HL-60 (cell line): ENCODE measurements at regions not wholly inside any gene's neighbourhood (a gene's known extent, or its start where the extent isn't known, plus 50 kb on each side); places are given as distances from the start of the nearest gene placed in this dataset.
"Not testable (repeated sequence)": the region's sequence is repeated elsewhere in the genome, so short reads cannot be mapped to it uniquely, and the experiment has no call there.

Source experiments
- DNase-seq, 2 experiments: peaks; one replicate each; pipeline ENCODE4 v3.0.0-alpha.2; 2010 to 2020; ENCODE audit warnings: low read depth in 1 of 2, low spot score in 1 of 2
- H3K27ac ChIP-seq: fragments of 250-450 bp; sonication (Bioruptor Pico); replicated peaks from 2 replicates; pipeline ENCODE4 v1.5.1; 2020; ENCODE audit warnings: mild to moderate bottlenecking, moderate library complexity
- H3K27me3 ChIP-seq: fragments of 250-450 bp; sonication (Bioruptor Pico); 2 replicates; pipeline ENCODE4 v1.5.1; 2021; ENCODE audit warnings: mild to moderate bottlenecking, moderate library complexity; ENCODE audit not compliant: insufficient read depth, poor library complexity, severe bottlenecking
- H3K4me3 ChIP-seq: replicated peaks from 2 replicates; pipeline ENCODE4 v1.5.1; 2011; ENCODE audit warnings: mild to moderate bottlenecking, control low read depth, low read length; ENCODE audit not compliant: insufficient read depth
- GABPA ChIP-seq: IDR thresholded peaks from 2 replicates; pipeline ENCODE4 v1.6.1; 2012; ENCODE audit warnings: low read depth
- POLR2AphosphoS5 ChIP-seq: IDR thresholded peaks from 2 replicates; pipeline ENCODE4 v1.6.1; 2012; ENCODE audit warnings: low read depth
- SPI1 ChIP-seq: IDR thresholded peaks from 2 replicates; pipeline ENCODE4 v1.6.1; 2012; ENCODE audit warnings: low read depth, mild to moderate bottlenecking, borderline replicate concordance
- TF ChIP-seq, protein P1 (sequence below): IDR thresholded peaks from one replicate; pipeline ENCODE4 v1.5.1; 2011; ENCODE audit warnings: low read length, control low read depth, inconsistent platforms; ENCODE audit not compliant: insufficient read depth
- TF ChIP-seq, protein P2 (sequence below): IDR thresholded peaks from 2 replicates; pipeline ENCODE4 v1.6.1; 2012; ENCODE audit warnings: low read depth; ENCODE audit not compliant: insufficient replicate concordance

DNA sequence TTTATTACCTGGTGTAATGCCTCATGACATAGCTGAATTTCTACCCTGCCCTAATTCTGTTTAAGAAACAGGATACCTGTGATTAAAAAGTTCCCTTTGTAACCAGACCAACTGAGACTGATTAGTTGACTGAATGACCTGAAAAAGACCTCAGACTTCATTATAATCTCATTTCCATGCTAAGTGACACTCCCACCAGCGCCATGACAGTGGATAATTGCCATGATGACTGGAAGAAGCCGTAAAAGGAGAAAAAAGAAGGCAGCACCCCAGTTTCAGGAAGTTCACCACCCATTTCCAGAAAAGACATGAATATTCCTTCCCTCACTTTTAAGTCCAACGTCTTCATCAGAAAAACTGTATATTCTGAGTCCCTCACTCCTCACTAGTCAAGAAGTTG lies 125.6 kb upstream of the HS3ST4 start:
- H3K27ac ChIP-seq, result no peak overlapping the region
- no peak overlapping the region for H3K4me3 ChIP-seq
- no peaks in the 10 kb centered on the region for H3K27me3 ChIP-seq
- no peak for DNase-seq
- TF ChIP-seq SPI1, result no peak
- no peak for TF ChIP-seq POLR2AphosphoS5
- TF ChIP-seq, protein P1, sequence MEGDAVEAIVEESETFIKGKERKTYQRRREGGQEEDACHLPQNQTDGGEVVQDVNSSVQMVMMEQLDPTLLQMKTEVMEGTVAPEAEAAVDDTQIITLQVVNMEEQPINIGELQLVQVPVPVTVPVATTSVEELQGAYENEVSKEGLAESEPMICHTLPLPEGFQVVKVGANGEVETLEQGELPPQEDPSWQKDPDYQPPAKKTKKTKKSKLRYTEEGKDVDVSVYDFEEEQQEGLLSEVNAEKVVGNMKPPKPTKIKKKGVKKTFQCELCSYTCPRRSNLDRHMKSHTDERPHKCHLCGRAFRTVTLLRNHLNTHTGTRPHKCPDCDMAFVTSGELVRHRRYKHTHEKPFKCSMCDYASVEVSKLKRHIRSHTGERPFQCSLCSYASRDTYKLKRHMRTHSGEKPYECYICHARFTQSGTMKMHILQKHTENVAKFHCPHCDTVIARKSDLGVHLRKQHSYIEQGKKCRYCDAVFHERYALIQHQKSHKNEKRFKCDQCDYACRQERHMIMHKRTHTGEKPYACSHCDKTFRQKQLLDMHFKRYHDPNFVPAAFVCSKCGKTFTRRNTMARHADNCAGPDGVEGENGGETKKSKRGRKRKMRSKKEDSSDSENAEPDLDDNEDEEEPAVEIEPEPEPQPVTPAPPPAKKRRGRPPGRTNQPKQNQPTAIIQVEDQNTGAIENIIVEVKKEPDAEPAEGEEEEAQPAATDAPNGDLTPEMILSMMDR, result no peak
- TF ChIP-seq GABPA, result no peak
- TF ChIP-seq, protein P2, sequence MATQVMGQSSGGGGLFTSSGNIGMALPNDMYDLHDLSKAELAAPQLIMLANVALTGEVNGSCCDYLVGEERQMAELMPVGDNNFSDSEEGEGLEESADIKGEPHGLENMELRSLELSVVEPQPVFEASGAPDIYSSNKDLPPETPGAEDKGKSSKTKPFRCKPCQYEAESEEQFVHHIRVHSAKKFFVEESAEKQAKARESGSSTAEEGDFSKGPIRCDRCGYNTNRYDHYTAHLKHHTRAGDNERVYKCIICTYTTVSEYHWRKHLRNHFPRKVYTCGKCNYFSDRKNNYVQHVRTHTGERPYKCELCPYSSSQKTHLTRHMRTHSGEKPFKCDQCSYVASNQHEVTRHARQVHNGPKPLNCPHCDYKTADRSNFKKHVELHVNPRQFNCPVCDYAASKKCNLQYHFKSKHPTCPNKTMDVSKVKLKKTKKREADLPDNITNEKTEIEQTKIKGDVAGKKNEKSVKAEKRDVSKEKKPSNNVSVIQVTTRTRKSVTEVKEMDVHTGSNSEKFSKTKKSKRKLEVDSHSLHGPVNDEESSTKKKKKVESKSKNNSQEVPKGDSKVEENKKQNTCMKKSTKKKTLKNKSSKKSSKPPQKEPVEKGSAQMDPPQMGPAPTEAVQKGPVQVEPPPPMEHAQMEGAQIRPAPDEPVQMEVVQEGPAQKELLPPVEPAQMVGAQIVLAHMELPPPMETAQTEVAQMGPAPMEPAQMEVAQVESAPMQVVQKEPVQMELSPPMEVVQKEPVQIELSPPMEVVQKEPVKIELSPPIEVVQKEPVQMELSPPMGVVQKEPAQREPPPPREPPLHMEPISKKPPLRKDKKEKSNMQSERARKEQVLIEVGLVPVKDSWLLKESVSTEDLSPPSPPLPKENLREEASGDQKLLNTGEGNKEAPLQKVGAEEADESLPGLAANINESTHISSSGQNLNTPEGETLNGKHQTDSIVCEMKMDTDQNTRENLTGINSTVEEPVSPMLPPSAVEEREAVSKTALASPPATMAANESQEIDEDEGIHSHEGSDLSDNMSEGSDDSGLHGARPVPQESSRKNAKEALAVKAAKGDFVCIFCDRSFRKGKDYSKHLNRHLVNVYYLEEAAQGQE, result no peak

DNA sequence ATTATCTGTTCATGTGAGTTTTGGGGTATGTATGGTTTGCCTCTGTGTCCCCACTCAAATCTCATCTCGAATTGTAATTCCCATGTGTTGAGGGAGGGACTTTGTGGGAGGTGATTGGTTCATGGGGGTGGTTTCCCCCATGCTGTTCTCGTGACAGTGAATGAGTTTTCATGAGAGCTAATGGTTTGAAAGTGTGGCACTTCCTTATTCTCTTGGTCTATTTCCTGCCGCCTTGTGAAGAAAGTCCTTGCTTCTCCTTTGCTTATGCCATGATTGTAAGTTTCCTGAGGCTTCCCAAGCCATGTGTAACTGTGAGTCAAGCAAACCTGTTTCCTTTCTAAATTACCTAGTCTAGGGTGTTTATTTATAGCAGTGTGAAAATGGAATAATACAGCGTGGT lies 128.1 kb upstream of the HS3ST4 start:
- H3K4me3 ChIP-seq, result no peak overlapping the region

DNA sequence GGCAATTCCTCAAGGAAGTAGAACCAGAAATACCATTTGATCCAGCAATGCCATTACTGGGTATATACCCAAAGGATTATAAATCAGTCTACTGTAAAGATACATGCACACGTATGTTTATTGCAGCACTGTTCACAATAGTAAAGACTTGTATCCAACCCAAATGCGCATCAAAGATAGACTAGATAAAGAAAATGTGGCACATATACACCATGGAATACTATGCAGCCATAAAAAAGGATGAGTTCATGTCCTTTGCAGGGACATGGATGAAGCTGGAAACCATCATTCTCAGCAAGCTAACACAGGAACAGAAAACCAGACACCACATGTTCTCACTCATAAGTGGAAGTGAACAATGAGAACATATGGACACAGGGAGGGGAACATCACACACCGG lies 130.0 kb upstream of the HS3ST4 start:
- H3K4me3 ChIP-seq, H3K27ac ChIP-seq, DNase-seq, H3K27me3 ChIP-seq: not testable (repeated sequence)

More for the DNA sequence above, 128.1 kb upstream of the HS3ST4 start:
- TF ChIP-seq SPI1, result peak; percentile 42
- no peak for TF ChIP-seq GABPA
- no peak overlapping the region for H3K27ac ChIP-seq
- no peaks in the 10 kb centered on the region for H3K27me3 ChIP-seq
- no peak for DNase-seq

DNA sequence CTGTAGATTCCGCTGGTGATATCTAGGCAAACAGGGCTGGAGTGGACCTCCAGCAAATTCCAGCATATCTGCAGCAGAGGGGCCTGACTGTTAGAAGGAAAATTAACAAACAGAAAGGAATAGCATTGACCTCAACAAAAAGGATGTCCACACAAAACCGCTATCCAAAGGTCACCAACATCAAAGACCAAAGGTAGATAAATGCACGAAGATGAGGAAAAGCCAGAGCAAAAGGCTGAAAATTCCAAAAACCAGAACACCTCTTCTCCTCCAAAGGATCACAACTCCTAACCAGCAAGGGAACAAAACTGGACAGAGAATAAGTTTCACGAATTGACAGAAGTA lies 134.8 kb upstream of the HS3ST4 start:
- not testable (repeated sequence) for H3K27ac ChIP-seq, H3K4me3 ChIP-seq, DNase-seq, H3K27me3 ChIP-seq

DNA sequence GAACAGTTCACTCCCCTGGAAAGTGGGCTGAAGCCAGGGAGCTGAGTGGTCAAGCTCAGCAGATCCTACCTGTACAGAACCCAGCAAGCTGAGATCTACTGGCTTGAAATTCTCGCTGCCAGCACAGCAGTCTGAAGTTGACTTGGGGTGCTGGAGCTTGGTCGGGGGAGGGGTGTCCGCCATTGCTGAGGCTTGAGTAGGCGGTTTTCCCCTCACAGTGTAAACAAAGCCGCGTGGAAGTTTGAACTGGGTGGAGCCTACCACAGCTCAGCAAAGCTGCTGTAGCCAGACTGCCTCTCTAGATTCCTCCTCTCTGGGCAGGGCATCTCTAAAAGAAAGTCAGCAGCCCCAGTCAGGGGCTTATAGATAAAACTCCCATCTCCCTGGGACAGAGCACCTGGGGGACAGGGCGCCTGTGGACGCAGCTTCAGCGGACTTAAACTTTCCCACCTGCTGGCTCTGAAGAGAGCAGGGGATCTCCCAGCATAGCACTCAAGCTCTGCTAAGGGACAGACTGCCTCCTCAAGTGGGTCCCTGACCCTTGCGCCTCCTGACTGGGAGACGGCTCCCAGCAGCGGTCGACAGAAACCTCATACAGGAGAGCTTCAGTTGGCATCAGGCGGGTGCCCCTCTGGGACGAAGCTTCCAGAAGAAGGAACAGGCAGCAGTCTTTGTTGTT lies 135.3 kb upstream of the HS3ST4 start:
- DNase-seq, H3K4me3 ChIP-seq, H3K27ac ChIP-seq, H3K27me3 ChIP-seq: not testable (repeated sequence)

DNA sequence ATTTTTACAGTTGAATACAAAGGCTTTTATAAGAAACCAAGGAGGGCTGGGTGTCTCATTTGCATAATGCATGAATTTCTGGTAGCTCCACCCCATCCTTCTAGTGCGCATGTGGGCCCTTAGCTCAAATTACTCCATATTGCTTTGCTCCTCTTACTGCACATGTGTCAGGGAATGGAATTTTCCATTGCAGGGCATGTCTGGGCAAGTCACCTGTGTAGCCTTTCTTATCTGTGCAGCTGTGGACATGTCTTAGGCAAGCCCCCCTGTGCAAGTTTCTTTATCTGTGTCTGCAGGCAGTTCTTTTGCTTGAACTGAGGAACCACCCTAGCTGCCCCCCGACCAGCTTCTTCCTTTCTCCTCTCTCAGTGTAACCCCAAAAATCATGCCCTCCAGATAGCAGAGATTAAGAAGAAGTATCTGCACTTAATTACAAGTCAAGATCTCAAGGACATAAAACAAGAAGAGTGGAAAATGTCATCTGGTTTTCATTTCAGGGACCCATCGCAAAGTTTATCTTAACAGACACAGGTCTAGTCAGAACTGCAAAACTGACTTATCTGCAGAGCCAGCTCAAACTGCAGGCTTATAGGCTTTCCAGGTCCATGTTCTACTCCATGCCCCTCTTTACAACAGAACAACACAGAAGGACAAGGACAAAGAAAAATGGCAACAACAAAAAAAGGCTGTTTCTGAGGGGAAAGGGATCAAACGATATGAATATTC lies 137.9 kb upstream of the HS3ST4 start:
- Histone ChIP-seq H3K27ac (no peak overlapping the region), H3K27me3 (no peaks in the 10 kb centered on the region), H3K4me3 (no peak overlapping the region)
- TF ChIP-seq SPI1, result no peak
- TF ChIP-seq, protein P2, result no peak
- TF ChIP-seq GABPA, result no peak
- TF ChIP-seq, protein P1, result no peak
- TF ChIP-seq POLR2AphosphoS5, result no peak
- no peak for DNase-seq
